ENCODE measurements at regions not wholly inside any gene's neighbourhood (a gene's known extent, or its start where the extent isn't known, plus 50 kb on each side); places are given as distances from the start of the nearest gene placed in this dataset.

DNA sequence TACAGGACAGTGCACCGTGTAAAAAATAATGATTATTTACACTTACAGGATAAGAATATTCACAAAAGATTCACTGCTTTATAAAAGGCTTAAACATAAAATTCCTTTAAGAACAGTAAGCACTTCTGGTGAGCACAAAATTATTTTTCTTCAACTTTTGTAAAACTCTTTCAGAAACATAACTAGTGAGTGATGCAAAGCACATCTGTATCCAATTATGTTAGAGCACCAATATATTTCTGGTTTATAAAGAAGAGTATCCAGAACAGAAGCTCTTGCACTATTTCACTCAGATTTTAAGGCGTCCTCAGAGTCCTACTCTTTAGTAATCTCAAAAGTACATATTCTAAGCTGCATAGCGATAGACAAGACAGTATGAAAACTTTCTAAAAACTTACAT is 276.0 kb downstream of the C4orf33 start:
- no peak for DNase-seq
- in situ Hi-C loops (cut with HindIII; ENCODE audit: low pct_ligation_motif_present, low pct_unique_long_range_greater_than_20kb, low sequenced_read_pairs), result no loop called here

DNA sequence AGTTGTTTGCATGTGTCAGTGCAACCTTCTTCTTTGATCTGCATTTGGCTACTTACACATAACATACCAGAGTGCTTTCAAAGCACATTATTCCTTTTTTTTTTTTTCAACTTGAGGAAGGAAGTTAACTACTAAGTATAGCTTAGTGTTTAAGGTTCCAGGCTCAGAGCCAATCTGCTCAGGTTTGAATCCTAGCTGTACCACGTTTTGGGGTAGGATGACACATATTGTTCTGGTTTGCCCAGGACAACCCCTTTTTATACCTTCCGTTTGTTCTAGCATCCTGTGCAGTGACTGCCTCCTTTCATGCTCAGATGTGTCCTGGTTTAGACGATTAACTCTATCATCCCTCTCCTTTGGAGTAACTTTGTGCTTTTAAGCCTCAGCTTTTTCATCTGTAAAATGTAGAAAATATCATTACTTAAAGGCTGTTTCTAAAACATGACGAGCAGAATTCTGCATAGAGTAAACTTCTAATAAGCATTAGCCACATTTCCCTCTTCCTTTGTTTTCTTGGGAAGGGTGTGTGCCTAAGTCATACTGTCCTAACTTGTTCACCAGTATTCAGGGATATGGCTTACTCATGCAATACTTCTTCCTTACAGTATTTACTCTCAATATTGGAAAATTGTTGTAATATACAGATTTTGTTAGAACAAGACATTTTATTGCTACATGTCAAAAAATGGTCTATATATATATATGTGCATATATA is 281.3 kb downstream of the C4orf33 start:
- in situ Hi-C loops (cut with HindIII; ENCODE audit: low pct_ligation_motif_present, low pct_unique_long_range_greater_than_20kb, low sequenced_read_pairs), result no loop called here
- DNase-seq, result no peak

DNA sequence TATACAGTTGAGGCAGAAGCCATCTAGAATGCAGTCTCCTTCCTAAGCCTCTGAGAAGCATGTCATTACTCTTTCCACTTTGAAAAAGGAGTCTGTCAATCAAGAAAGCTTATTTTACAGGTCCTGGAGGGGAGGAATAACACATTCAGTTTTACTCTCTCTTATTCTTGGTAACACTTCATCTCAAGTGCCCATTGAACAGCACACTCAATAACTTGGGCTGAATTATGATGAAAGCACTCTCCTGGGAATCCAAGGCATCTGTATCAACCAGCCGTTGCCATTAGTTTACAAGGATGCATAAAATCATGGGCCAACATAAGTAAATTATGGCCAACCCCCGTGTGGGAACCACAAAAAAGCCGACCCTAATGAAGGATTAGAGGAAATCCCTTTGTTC is 282.4 kb downstream of the C4orf33 start:
- DNase-seq, result no peak
- in situ Hi-C loops (cut with HindIII; ENCODE audit: low pct_ligation_motif_present, low pct_unique_long_range_greater_than_20kb, low sequenced_read_pairs), result no loop called here

DNA sequence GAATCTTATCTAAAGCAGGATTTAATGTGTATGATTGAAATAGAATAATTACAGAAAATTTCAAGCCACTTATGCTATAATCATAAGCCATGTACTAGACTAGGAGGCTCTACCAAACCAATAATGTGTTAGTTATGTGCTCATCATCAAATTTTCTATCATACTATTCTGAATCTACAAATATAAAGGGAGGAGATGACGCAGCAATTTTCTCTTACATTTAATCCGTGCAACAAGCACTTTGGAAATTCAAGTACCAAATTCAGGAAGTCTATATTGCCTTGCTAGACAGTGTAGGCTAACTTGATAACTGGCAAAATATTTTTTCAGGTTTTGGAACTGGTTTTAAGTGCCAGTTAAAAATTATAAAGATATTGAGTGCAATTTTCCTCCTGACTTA is 283.5 kb downstream of the C4orf33 start:
- in situ Hi-C loops (cut with HindIII; ENCODE audit: low pct_ligation_motif_present, low pct_unique_long_range_greater_than_20kb, low sequenced_read_pairs), result no loop called here
- no peak for DNase-seq

DNA sequence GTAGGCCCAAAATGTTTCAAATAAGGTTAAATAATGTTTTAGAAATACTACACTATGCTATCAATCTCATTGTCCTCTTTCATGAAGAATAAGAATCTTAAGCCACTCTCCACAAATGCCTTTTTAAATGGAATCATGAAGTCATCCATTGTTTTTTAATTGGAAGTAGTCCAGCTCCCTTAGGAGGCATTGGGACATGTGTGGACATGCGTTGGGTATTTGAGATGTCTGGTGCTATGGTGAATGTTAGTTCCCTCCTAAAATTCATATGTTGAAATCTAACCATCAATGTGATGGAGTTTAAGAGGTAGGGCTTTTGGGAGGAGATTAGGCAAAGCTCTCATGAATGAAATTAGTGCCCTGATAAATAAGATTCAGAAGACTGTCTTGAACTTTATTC is 289.0 kb downstream of the C4orf33 start:
- in situ Hi-C loops (cut with HindIII; ENCODE audit: low pct_ligation_motif_present, low pct_unique_long_range_greater_than_20kb, low sequenced_read_pairs), result no loop called here
- no peak for DNase-seq

DNA sequence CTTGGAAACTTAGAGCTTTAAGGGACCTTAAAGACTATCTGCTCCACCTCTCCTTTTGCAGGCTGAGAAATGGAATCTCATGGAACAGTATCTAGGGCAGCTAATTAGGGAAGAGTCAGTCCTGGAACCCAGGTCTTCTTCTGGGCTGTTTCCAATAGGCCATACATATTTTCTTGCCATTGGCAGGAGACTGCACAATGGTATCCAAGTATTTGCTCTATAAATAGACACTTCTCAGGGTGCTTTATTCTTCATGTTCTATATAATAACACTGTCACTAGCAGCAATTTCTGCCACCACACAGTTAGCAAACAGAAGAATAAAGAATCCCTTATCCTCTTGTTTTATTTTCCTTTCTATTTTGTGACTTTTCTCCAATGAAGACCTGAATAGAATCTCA is 291.7 kb downstream of the C4orf33 start:
- DNase-seq, result no peak
- in situ Hi-C loops (cut with HindIII; ENCODE audit: low pct_ligation_motif_present, low pct_unique_long_range_greater_than_20kb, low sequenced_read_pairs), result no loop called here

DNA sequence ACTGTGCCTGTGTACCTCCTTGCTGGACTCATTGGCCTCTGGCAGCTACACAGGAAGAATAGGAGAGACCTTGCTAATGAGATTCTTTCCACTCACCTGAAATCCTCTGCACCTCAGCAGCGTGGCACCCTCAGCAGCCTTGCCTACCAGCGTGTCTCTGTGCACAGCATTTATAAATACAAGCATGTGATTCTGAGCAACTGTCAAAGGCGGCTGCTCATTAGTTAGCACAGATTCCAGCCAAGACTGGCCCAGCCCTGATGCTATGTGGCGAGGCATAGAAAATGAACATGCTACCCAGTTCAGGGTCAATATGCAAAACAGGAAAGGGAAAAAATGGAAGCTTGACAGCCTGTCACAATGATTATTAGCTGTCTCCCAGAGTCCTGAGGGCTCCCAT is 298.0 kb downstream of the C4orf33 start:
- in situ Hi-C loops (cut with HindIII; ENCODE audit: low pct_ligation_motif_present, low pct_unique_long_range_greater_than_20kb, low sequenced_read_pairs), result no loop called here
- no peak for DNase-seq

DNA sequence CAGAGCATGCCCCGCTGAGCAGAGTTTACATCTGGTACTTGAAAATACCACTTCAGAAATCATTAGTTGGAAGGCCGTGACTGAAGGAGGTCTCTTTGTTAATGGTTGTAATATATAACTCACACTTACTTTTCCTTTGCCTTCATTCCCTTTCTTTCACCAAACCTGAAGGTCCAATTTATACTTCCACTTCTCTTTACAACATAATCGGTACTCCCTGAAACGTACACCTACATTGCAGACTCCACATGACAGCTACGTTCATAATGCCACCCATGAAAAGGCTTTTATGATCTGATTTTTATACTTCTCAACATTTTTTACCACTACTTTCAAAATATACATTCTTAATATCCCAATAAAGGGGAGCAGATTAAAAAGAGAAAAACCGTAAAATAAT is 298.7 kb downstream of the C4orf33 start:
- no peak for DNase-seq
- in situ Hi-C loops (cut with HindIII; ENCODE audit: low pct_ligation_motif_present, low pct_unique_long_range_greater_than_20kb, low sequenced_read_pairs), result no loop called here

DNA sequence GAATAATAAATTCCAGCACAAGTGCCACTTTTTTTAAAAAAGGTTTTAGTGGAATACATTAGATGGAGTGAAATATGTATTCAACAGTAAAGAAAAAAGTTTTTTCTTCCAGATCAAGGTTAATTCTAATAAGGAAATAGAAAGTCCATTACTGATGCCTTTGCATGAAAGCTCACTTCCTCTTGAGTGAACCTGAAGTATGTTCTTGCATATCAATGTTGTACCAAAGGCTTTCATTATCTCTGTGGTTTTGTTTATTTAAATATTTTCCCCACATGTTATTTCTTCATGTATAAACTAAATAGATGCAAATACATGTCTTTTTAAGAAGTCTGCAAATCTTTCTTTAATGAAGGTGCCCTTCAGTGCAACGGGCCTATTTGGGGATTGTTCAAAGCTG is 307.9 kb downstream of the C4orf33 start:
- in situ Hi-C loops (cut with HindIII; ENCODE audit: low pct_ligation_motif_present, low pct_unique_long_range_greater_than_20kb, low sequenced_read_pairs), result no loop called here
- no peak for DNase-seq

DNA sequence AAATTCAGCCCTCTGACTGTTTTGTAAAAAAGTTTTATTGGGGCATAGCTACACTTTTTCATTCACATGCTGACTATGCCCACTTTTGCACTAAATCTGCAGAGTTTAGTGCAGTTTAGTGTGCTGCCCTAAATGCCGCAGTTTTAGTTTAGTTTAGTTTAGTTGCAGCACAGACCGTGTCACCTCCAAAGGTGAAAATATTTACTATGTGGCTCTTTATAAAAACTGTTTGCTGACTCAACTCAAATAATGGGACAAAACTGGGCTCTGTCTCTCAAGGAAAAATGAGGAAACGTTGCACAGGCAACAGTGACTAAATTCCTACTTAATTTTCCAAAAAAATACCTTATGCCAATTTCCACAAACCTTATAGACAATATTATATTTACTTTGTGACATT is 314.2 kb downstream of the C4orf33 start:
- in situ Hi-C loops (cut with HindIII; ENCODE audit: low pct_ligation_motif_present, low pct_unique_long_range_greater_than_20kb, low sequenced_read_pairs), result no loop called here
- no peak for DNase-seq

DNA sequence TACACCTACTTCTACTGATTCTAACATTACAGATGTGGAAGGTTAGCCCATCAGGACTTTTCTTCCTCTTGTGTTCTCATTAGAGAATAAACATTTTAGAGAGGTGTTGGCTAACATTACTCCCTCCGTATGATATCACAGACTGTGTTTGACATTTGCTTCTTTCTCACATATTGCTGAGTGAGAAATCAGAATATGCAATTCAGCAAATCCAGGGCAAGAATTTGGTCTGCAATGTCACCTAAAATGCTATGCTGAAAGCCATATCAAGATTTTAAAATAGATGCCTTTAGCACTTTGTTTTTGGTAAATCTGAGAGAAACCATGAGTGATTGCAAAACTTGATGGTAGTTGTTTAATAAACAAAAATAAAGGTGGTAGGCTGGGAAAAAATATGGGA is 319.1 kb downstream of the C4orf33 start:
- no peak for DNase-seq
- in situ Hi-C loops (cut with HindIII; ENCODE audit: low pct_ligation_motif_present, low pct_unique_long_range_greater_than_20kb, low sequenced_read_pairs), result no loop called here

DNA sequence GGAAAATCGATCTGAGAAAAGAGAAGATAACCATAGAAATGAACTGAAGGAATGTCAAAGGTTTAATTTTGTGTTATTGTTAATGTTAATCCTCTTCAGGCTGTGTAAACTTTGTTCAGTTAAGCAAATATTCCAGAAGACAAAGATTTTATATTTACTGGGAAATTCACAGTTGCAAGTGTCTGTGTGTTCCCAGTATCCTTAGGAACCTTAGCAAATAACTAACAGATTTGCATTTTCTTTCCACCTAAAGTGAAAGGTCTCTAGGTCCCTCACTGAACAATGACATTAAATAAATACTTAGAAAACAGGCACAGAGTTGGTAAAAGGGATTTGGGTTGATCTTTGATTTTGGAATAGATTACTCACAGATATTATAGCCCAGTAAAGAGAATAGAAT is 324.7 kb downstream of the C4orf33 start:
- DNase-seq, result no peak
- in situ Hi-C loops (cut with HindIII; ENCODE audit: low pct_ligation_motif_present, low pct_unique_long_range_greater_than_20kb, low sequenced_read_pairs), result no loop called here

DNA sequence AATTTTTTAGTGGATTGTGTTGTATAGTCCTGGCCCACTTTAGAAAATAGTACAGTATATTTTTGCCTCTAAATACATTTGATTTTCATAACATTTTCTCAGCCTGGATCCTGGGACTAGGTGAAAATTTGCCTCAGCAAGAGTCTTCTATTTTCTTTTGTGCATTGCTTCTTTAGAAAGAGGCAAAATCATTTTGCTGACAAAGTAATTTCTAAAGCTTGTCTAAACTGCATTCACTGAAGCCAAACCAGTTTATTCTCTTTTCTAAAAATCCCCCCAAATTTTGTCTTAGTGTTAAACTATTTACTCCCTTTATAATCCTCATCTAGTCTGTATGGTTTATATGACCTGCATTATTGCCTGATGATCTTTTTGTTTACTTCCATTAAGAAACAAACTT is 326.3 kb downstream of the C4orf33 start:
- DNase-seq, result no peak
- in situ Hi-C loops (cut with HindIII; ENCODE audit: low pct_ligation_motif_present, low pct_unique_long_range_greater_than_20kb, low sequenced_read_pairs), result no loop called here

DNA sequence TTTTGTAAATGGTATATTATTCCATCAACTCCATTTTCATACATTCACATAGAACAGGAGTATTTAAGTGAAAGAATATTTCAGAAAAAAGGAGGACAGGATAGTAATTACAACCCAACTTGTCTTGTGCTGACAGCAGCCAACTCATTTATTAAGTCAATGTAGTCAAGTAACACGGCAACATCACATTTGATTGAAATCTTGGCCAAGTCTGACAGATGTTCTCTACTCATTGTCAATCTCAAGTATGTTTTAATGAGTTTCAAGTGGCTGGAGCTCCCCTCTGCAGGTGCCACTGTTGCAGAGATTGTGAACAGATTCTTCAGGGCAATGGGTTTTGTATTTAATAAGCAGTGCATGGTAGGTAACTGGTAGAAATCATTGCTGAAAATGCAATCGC is 332.5 kb downstream of the C4orf33 start:
- in situ Hi-C loops (cut with HindIII; ENCODE audit: low pct_ligation_motif_present, low pct_unique_long_range_greater_than_20kb, low sequenced_read_pairs), result no loop called here
- no peak for DNase-seq

DNA sequence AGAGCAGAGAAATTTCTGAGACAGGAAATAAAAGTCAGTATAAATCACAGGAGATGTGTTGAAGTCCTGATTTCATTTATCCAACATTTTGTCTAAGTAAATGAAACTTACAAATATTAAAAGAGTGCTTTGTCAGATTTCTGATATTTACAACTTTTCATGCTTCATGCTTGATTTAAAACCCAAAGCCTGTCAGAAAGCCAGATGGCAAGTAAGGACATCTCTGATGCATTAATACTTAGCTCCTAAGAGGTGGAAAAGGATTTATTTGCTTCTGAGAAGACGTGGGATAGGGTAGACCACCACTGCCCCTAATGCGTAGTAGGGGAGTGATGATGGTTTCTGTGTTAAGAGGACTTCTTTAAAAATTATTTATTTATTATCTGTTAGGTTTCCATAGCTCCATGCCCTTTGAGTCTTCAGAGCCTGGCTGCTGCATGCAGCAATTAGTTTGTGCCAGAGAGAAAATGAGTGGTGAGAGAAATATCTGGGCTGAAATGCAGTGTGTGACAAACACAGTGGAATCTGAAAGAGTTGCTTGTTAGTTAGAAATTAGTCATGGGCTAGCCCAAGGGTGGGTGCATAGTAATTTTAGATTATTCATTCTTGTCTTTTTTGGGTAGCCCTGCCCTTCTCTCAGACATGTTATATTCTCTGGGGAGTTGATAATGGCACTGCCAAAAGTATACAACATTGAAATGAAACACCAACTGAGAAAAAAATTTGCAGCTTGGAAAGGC is 333.8 kb downstream of the C4orf33 start:
- in situ Hi-C loops (cut with HindIII; ENCODE audit: low pct_ligation_motif_present, low pct_unique_long_range_greater_than_20kb, low sequenced_read_pairs), result no loop called here

DNA sequence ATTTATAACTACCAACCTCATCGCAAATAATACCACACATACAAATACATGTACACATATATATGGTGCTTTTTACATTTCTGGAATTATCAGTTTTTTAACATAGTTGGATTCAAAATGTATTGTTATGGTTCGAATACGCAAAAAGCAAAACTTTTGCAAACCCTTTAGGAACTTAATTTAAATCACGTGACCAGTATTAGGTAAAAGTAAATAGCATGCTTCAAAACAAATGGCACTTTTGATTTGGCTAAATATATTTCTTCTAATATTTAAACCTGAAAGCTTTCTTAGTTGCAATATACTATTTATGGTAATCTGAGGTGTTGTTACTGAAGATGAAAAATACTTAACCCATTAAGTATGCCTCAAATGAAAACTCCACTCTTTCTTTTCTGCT is 341.4 kb downstream of the C4orf33 start:
- DNase-seq, result no peak
- in situ Hi-C loops (cut with HindIII; ENCODE audit: low pct_ligation_motif_present, low pct_unique_long_range_greater_than_20kb, low sequenced_read_pairs), result no loop called here

More for the DNA sequence above, 333.8 kb downstream of the C4orf33 start:
- DNase-seq, result no peak

DNA sequence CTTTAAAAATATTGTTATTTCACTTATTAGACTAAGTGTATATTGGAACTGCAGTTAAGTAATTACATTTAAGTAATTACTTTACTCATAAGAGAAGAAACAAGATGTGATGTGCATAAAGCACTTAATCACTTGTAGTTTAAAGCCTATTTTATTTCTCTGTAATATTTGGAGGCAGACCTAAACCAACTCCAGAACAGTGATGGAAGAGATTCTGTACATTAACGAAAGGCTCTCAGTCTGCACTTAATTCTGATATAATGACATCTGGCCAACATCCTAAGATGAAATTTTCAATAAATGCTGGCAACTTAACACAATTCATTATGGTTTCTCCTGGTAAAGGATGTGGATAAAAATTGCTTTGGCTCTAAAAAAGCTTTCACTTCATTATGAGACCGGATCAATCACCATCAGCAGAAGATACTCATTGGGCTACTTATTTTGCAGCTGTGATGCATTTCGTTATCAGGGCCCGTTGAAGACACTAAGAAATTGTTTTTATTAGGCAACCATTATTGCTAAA is 342.6 kb downstream of the C4orf33 start:
- DNase-seq, result no peak
- in situ Hi-C loops (cut with HindIII; ENCODE audit: low pct_ligation_motif_present, low pct_unique_long_range_greater_than_20kb, low sequenced_read_pairs), result no loop called here

DNA sequence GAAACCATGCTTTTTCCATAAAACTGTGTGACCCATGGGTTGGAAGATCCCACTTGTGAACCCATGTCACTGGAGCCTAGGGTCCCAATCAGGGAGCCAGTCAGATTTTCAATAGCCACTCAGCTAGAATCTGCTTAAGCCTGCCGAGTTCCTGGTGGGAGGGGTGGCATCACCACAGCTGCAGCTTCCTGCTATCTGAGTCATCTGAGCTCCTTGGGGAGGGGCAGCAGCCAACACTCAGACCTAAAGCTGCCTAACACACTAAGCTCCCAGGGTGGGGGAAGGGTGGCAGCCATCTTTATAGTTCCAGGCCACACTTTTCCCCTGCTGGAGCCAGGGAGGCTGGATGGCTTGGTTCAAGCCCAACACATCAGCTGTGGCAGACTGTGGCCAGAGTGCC is 350.1 kb downstream of the C4orf33 start:
- in situ Hi-C loops (cut with HindIII; ENCODE audit: low pct_ligation_motif_present, low pct_unique_long_range_greater_than_20kb, low sequenced_read_pairs), result no loop called here
- no peak for DNase-seq

DNA sequence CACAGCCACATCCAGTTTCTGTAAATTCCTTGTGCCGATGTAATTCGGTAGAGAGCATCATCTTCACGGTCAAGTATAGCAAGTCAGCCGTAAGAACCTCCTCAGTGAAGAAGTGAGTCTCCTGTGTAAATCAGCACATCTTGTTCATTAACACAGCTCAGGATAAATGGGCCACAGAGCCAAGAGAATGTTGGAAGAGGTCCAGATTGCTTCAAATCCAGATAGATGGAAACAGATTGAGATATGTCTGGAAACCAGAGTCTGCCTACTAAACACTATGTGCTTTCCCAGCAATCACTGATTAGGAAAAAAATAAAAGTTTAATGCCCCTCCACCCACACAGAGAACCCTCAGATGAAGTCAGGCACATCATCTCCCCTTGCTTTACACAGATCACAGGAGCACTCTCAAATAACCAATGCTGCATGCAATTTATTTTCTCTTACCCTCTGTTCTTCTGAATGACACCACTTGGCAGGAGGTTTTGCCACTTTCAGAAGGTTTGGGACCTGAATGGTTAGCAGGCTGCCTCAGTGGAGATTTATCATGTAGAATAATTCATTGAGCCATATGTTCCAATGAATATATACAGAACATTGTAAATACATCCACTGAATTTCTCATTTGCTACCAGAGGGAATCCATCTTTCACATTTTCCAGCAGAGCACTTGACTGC is 357.7 kb downstream of the C4orf33 start:
- in situ Hi-C loops (cut with HindIII; ENCODE audit: low pct_ligation_motif_present, low pct_unique_long_range_greater_than_20kb, low sequenced_read_pairs), result no loop called here
- DNase-seq, result no peak

DNA sequence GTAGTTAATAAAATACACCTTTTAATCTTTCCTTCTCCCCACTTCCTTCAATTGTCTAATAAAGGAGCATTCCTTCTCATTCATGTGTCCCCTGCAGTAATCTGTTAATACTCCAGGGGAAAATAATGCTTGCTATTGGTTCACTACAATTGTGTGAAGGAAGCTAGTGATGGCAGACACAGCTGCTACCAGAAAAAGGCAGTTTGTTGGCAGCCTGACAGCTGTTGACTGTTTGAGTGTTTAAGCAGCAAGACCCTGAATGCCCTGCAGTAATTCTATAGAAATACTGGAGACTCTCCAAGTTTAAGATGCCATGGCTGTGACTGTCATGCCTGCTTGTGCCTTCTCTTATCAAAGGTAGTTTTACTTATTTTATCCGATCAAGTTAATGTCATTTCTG is 359.5 kb downstream of the C4orf33 start:
- in situ Hi-C loops (cut with HindIII; ENCODE audit: low pct_ligation_motif_present, low pct_unique_long_range_greater_than_20kb, low sequenced_read_pairs), result no loop called here

More for the DNA sequence above, 359.5 kb downstream of the C4orf33 start:
- no peak for DNase-seq
